ENCODE measurements at regions not wholly inside any gene's neighbourhood (a gene's known extent, or its start where the extent isn't known, plus 50 kb on each side); places are given as distances from the start of the nearest gene placed in this dataset.

- H3K4me2 ChIP-seq, result no peak overlapping the region
- TF ChIP-seq NPAS2 (CRISPR knock-in tag; IDR thresholded peaks at IDR 0.05; ENCODE audit: borderline replicate concordance) (no peak), POLR2AphosphoS2 (conservative IDR thresholded peaks at IDR 0.05; ENCODE audit: low read length) (no peak), MAX (IDR thresholded peaks at IDR 0.05) (no peak), REST (IDR thresholded peaks at IDR 0.05) (no peak), ZSCAN20 (CRISPR knock-in tag; IDR thresholded peaks at IDR 0.05) (no peak), HDAC2 (IDR thresholded peaks at IDR 0.05) (no peak), HOXB13 (CRISPR knock-in tag; IDR thresholded peaks at IDR 0.05; ENCODE audit: low read depth) (no peak), KDM1A (IDR thresholded peaks at IDR 0.05; ENCODE audit: low read depth) (no peak), BCL3 (IDR thresholded peaks at IDR 0.05) (no peak), ZNF302 (CRISPR knock-in tag; IDR thresholded peaks at IDR 0.05) (no peak), POLR2A (IDR thresholded peaks at IDR 0.05; ENCODE audit: low read length) (no peak), ATOH8 (CRISPR knock-in tag; IDR thresholded peaks at IDR 0.05; ENCODE audit: low read depth) (no peak), ZFP36 (IDR thresholded peaks at IDR 0.05; ENCODE audit: borderline replicate concordance, partially characterized antibody) (no peak), HES2 (IDR thresholded peaks at IDR 0.05) (no peak), TFCP2L1 (CRISPR knock-in tag; IDR thresholded peaks at IDR 0.05) (no peak), RARB (CRISPR knock-in tag; IDR thresholded peaks at IDR 0.05) (no peak), SMC3 (IDR thresholded peaks at IDR 0.05) (no peak), BHLHE40 (IDR thresholded peaks at IDR 0.05; ENCODE audit: low read depth, low read length) (no peak), HOXB5 (CRISPR knock-in tag; IDR thresholded peaks at IDR 0.05) (no peak), CHD2 (IDR thresholded peaks at IDR 0.05; ENCODE audit: low read length, partially characterized antibody) (no peak)
- H3K27ac ChIP-seq, result no peak overlapping the region
- H3K4me1 ChIP-seq, result no peaks in the 10 kb centered on the region
- no peak for DNase-seq (ENCODE audit: low read depth in 1 of 2, low spot score in 1 of 2)
- H3K4me3 ChIP-seq, result no peak overlapping the region
- H3K9me3 ChIP-seq, result no peaks in the 10 kb centered on the region
- ChIA-PET CTCF (no interaction called here), POLR2A (no interaction called here)
- no peak for FAIRE-seq
- WGBS (ENCODE audit: missing lambda C conversion rate), result 44% methylated on average over 2 of the region's 2 CpGs
- no peak for ATAC-seq
These were observed 408.2 kb downstream of the PRR16 start for GRCh38 chr5:120872297-120872696.

GRCh38 chr5:120873083-120873482 is 409.0 kb downstream of the PRR16 start:
- H3K4me3 ChIP-seq, result no peak overlapping the region
- POLR2A ChIA-PET, result no interaction called here
- CTCF ChIA-PET, result no interaction called here
- H3K4me1 ChIP-seq, result no peaks in the 10 kb centered on the region
- H3K4me2 ChIP-seq, result no peak overlapping the region
- TF ChIP-seq CBX8 (IDR thresholded peaks at IDR 0.05), result no peak
- ATAC-seq (no peak), FAIRE-seq (no peak), DNase-seq (ENCODE audit: low read depth in 1 of 2, low spot score in 1 of 2) (no peak)
- H3K27ac ChIP-seq, result no peak overlapping the region
- WGBS (ENCODE audit: missing lambda C conversion rate), result 32% methylated on average over 1 of the region's 1 CpG
- H3K9me3 ChIP-seq, result no peaks in the 10 kb centered on the region
